K562 (cell line): ENCODE measurements at regions not wholly inside any gene's neighbourhood (a gene's known extent, or its start where the extent isn't known, plus 50 kb on each side); places are given as distances from the start of the nearest gene placed in this dataset.

Experiments
- ATAC-seq: fragments of 200-7000 bp; cut with Tn5 transposase; 3 replicates; pipeline ENCODE4 v1.9.1; 2020; ENCODE audit warnings: moderate library complexity
- BruUV-seq: library from RNA; stranded (reverse); fragments of 400-500 nt; replicated peaks from 2 replicates; lab custom pipeline; 2021; lab: Mats Ljungman, UMichigan
- CTCF ChIA-PET: fragments of 300-600 bp; formaldehyde crosslinking; extraction: SDS; loops from one replicate; lab custom pipeline; 2021; ENCODE audit warnings: low intra/inter-chr PET ratio; lab: Yijun Ruan, JAX
- POLR2A ChIA-PET: fragments of 300-600, 350-650 bp; sonication (Branson Sonifier 250); formaldehyde crosslinking; extraction: SDS; loops from one replicate; lab custom pipeline; 2021; ENCODE audit warnings: antibody characterized with exemption, inconsistent platforms; lab: Yijun Ruan, JAX
- DNase-seq, 4 experiments: peaks; one replicate each; pipeline versions ENCODE4 v3.0.0 to v3.0.0-alpha.2; 2011 to 2018; ENCODE audit warnings: low spot score in 3 of 4, mixed read lengths in 3 of 4; ENCODE audit errors: extremely low read depth in 1 of 4
- FAIRE-seq: peaks from 2 replicates; lab custom pipeline; 2011; peaks lifted over from hg19 to GRCh38; lab: Jason Lieb, UNC
- H2AFZ ChIP-seq: 2 replicates; pipeline ENCODE4 v1.6.0; 2011; ENCODE audit warnings: low read depth, low read length, control low read depth, inconsistent platforms
- H3K27ac ChIP-seq: fragments of 200-600 bp; 3 replicates; pipeline ENCODE4 v1.8.0; 2011; ENCODE audit warnings: low read depth, mild to moderate bottlenecking, control low read depth, inconsistent platforms, low read length, moderate library complexity, mixed read lengths; ENCODE audit errors: extremely low read depth
- H3K27me3 ChIP-seq, 2 experiments: fragments of 300-600 bp in 1 of 2; 2 replicates in 1 of 2; 3 replicates in 1 of 2; pipeline versions ENCODE4 v1.6.0 to v1.8.0; 2011; ENCODE audit warnings: inconsistent platforms in 2 of 2, low read length in 2 of 2, mild to moderate bottlenecking in 1 of 2, mixed read lengths in 1 of 2, moderate library complexity in 1 of 2; ENCODE audit not compliant: control insufficient read depth in 2 of 2, insufficient read depth in 2 of 2
- H3K36me3 ChIP-seq: fragments of 300-600 bp; 3 replicates; pipeline ENCODE4 v1.8.0; 2011; ENCODE audit warnings: mild to moderate bottlenecking, low read length, inconsistent platforms; ENCODE audit not compliant: control insufficient read depth, insufficient read depth
- H3K4me1 ChIP-seq, 2 experiments: fragments of 200-600 bp in 1 of 2; replicated peaks in 1 of 2; 2 replicates in 1 of 2; 3 replicates in 1 of 2; pipeline versions ENCODE4 v1.5.1 to v1.8.0; 2011; ENCODE audit warnings: inconsistent platforms in 2 of 2, low read length in 2 of 2, mild to moderate bottlenecking in 1 of 2, mixed read lengths in 1 of 2, moderate library complexity in 1 of 2; ENCODE audit not compliant: control insufficient read depth in 2 of 2, insufficient read depth in 2 of 2
- H3K4me2 ChIP-seq: 2 replicates; pipeline ENCODE4 v1.6.1; 2011; ENCODE audit warnings: low read length, control low read depth, inconsistent platforms, mixed read lengths; ENCODE audit not compliant: insufficient read depth
- H3K4me3 ChIP-seq: fragments of 200-600 bp; sonication (generic), shearing (Covaris generic); 2 replicates; pipeline ENCODE4 v1.5.1; 2016; ENCODE audit warnings: control low read depth, inconsistent platforms
- H3K79me2 ChIP-seq: fragments of 200-600 bp; 3 replicates; pipeline ENCODE4 v1.8.0; 2011; ENCODE audit warnings: low read length, inconsistent platforms; ENCODE audit not compliant: control insufficient read depth, insufficient read depth
- H3K9ac ChIP-seq, 2 experiments: 2 replicates each; pipeline versions ENCODE4 v1.6.0 to v1.6.1; 2011; ENCODE audit warnings: low read depth in 2 of 2, low read length in 2 of 2, control low read depth in 1 of 2, inconsistent platforms in 1 of 2, mild to moderate bottlenecking in 1 of 2, mixed read lengths in 1 of 2; ENCODE audit not compliant: insufficient read depth in 1 of 2
- H3K9me1 ChIP-seq: one replicate; pipeline ENCODE4 v1.6.0; 2011; ENCODE audit warnings: inconsistent platforms, mild to moderate bottlenecking, low read length, moderate library complexity; ENCODE audit not compliant: control insufficient read depth, insufficient read depth
- H3K9me3 ChIP-seq: replicated peaks from 2 replicates; pipeline ENCODE4 v1.5.1; 2011; ENCODE audit warnings: low read depth, low read length, inconsistent platforms; ENCODE audit not compliant: control insufficient read depth, insufficient read depth
- H4K20me1 ChIP-seq: replicated peaks from 2 replicates; pipeline ENCODE4 v1.6.1; 2011; ENCODE audit warnings: low read length, inconsistent platforms, mixed read lengths; ENCODE audit not compliant: control insufficient read depth, insufficient read depth
- ARID3A ChIP-seq: IDR thresholded peaks from 2 replicates; pipeline ENCODE4 v1.6.1; 2012; ENCODE audit warnings: low read depth, low read length, improper control_type of control experiment, borderline replicate concordance
- BRD4 ChIP-seq: fragments of 200-600 bp; sonication (generic); IDR thresholded peaks from 2 replicates; pipeline ENCODE4 v1.6.1; 2017; ENCODE audit warnings: inconsistent platforms
- CXXC5 ChIP-seq: fragments of 250-450 bp; sonication (Bioruptor Pico); IDR thresholded peaks from 2 replicates; pipeline ENCODE4 v1.8.0; 2022; ENCODE audit warnings: inconsistent platforms, mild to moderate bottlenecking, moderate library complexity
- DMBX1 ChIP-seq: fragments of 250-450 bp; sonication (Bioruptor Pico); IDR thresholded peaks from 2 replicates; pipeline ENCODE4 v1.8.0; 2022; ENCODE audit warnings: inconsistent platforms, mild to moderate bottlenecking, moderate library complexity, borderline replicate concordance
- ERF ChIP-seq: fragments of 450-650 bp; formaldehyde crosslinking; IDR thresholded peaks from 2 replicates; pipeline ENCODE4 v1.4.0; 2020; ENCODE audit warnings: mild to moderate bottlenecking, mixed read lengths
- FOXK1 ChIP-seq: sonication (generic); formaldehyde crosslinking; IDR thresholded peaks from 2 replicates; pipeline ENCODE4 v1.8.0; 2022; ENCODE audit warnings: missing genetic modification reagents, mild to moderate bottlenecking, borderline replicate concordance
- FOXK2 ChIP-seq, 2 experiments: fragments of 450-650 bp; IDR thresholded peaks in 1 of 2; conservative IDR thresholded peaks in 1 of 2; 2 replicates each; pipeline ENCODE4 v1.6.1; 2016; ENCODE audit warnings: low read depth in 2 of 2, mild to moderate bottlenecking in 1 of 2
- HDAC1 ChIP-seq, 2 experiments: fragments of 450-650 bp; IDR thresholded peaks; 2 replicates each; pipeline ENCODE4 v1.6.1; 2016 to 2017; ENCODE audit warnings: inconsistent platforms in 1 of 2, mild to moderate bottlenecking in 1 of 2, moderate library complexity in 1 of 2
- ILF3 ChIP-seq: fragments of 450-650 bp; IDR thresholded peaks from 2 replicates; pipeline ENCODE4 v1.6.1; 2018; ENCODE audit warnings: antibody characterized with exemption, mild to moderate bottlenecking, moderate library complexity, borderline replicate concordance
- LARP7 ChIP-seq: fragments of 450-650 bp; IDR thresholded peaks from 2 replicates; pipeline ENCODE4 v1.6.1; 2016
- MBD2 ChIP-seq: sonication (generic); IDR thresholded peaks from 2 replicates; pipeline ENCODE4 v1.6.1; 2016; ENCODE audit warnings: low read depth, borderline replicate concordance
- MIER1 ChIP-seq: fragments of 450-650 bp; IDR thresholded peaks from 2 replicates; pipeline ENCODE4 v1.6.1; 2016; ENCODE audit warnings: antibody characterized with exemption, mild to moderate bottlenecking, low read depth
- MYBL2 ChIP-seq, 2 experiments: fragments of 450-650 bp in 1 of 2; sonication (generic) in 1 of 2; formaldehyde crosslinking in 1 of 2; IDR thresholded peaks; 2 replicates each; pipeline versions ENCODE4 v1.6.1 to v1.8.1; 2017 to 2022; ENCODE audit warnings: borderline replicate concordance in 1 of 2, inconsistent platforms in 1 of 2, low read depth in 1 of 2, mild to moderate bottlenecking in 1 of 2, missing genetic modification reagents in 1 of 2, moderate library complexity in 1 of 2
- NFATC3 ChIP-seq: fragments of 450-650 bp; IDR thresholded peaks from 2 replicates; pipeline ENCODE4 v1.6.1; 2017; ENCODE audit warnings: mild to moderate bottlenecking
- POLR2A ChIP-seq: fragments of 450-650 bp; conservative IDR thresholded peaks from 2 replicates; pipeline ENCODE4 v1.6.1; 2016
- POLR3A ChIP-seq: IDR thresholded peaks from 2 replicates; pipeline ENCODE4 v1.6.1; 2011; ENCODE audit warnings: borderline replicate concordance, mild to moderate bottlenecking, moderate library complexity; ENCODE audit not compliant: insufficient read length, insufficient read depth; ENCODE audit errors: extremely low read depth
- PRPF4 ChIP-seq: fragments of 200-400 bp; formaldehyde crosslinking; IDR thresholded peaks from one replicate; pipeline ENCODE4 v1.6.1; 2017; ENCODE audit warnings: low read length, low read depth, mild to moderate bottlenecking; ENCODE audit not compliant: insufficient read depth, poor library complexity, severe bottlenecking
- RFX1 ChIP-seq: fragments of 450-650 bp; IDR thresholded peaks from 2 replicates; pipeline ENCODE4 v1.6.1; 2016; ENCODE audit warnings: mild to moderate bottlenecking, moderate library complexity
- RUNX1 ChIP-seq: sonication (generic); IDR thresholded peaks from 2 replicates; pipeline ENCODE4 v1.6.1; 2016; ENCODE audit warnings: antibody characterized with exemption, low read depth
- SMAD3 ChIP-seq: fragments of 450-650 bp; formaldehyde crosslinking; conservative IDR thresholded peaks from 2 replicates; pipeline ENCODE4 v1.4.0; 2020; ENCODE audit warnings: mild to moderate bottlenecking
- SMARCE1 ChIP-seq: fragments of 450-650 bp; IDR thresholded peaks from 2 replicates; pipeline ENCODE4 v1.7.1; 2016; ENCODE audit warnings: mild to moderate bottlenecking
- ZFP30 ChIP-seq: fragments of 250-450 bp; sonication (Bioruptor Pico); IDR thresholded peaks from 2 replicates; pipeline ENCODE4 v1.8.0; 2022; ENCODE audit warnings: moderate library complexity, mild to moderate bottlenecking, inconsistent platforms, borderline replicate concordance
- WGBS: fragments of 100-300 bp; shearing (Covaris generic); methylation state at CpG from one replicate; pipeline ENCODE4 v1.1.6; 2016; ENCODE audit warnings: low coverage, mixed read lengths; ENCODE audit not compliant: insufficient coverage; ENCODE audit errors: missing lambda C conversion rate; 5-methylcytosine and 5-hydroxymethylcytosine counted together
- in situ Hi-C: fragments of 300-500 bp; cut with MboI; formaldehyde crosslinking; loops from 4 replicates; pipeline ENCODE4 v1.15.0; 2018; ENCODE audit warnings: inconsistent platforms, mixed read lengths
- intact Hi-C: fragments of 100-400 bp; cut with micrococcal nuclease; formaldehyde crosslinking; loops from 2 replicates; pipeline ENCODE4 v1.14.2; 2022

GRCh38 chr7:131188367-131189339 lies 139.0 kb upstream of the MKLN1 start:
- Histone ChIP-seq H2AFZ (no peak overlapping the region), H3K9ac (no peak overlapping the region), H3K27ac (no peak overlapping the region), H3K36me3 (no peaks in the 10 kb centered on the region), H4K20me1 (no peaks in the 10 kb centered on the region), H3K9me1 (no peaks in the 10 kb centered on the region), H3K9me3 (no peaks in the 10 kb centered on the region), H3K4me1 (peaks cover 0 to 5% of the 10 kb centered on the region in 2 experiments; a peak in 2 of 5 replicates), H3K4me2 (no peak overlapping the region), H3K27me3 (peaks cover 14 to 30% of the 10 kb centered on the region in 2 experiments; a peak in 3 of 5 replicates), H3K79me2 (no peaks in the 10 kb centered on the region), H3K4me3 (no peak overlapping the region)
- ChIA-PET CTCF (no interaction called here), POLR2A (interaction anchor here (0.5 to 0.8 kb wide), 6 partner anchors 15 to 315 kb away, joined by 3 to 5 read pairs (median 3); no protein-coding TSS in a partner anchor)
- BruUV-seq, result no TSS peak
- peak; percentile 23 for FAIRE-seq
- WGBS, result 6% methylated on average over 8 of the region's 8 CpGs
- intact Hi-C loops (no loop called here), in situ Hi-C loops (no loop called here)
- peak; percentile 38 to 61 (median 59) for DNase-seq
- peak; percentile 78 for ATAC-seq
- no peak for TF ChIP-seq ILF3
- peak; percentile 23; the same call in 1 of the 2 replicates for TF ChIP-seq ARID3A
- peak; percentile 53 for TF ChIP-seq CXXC5
- no peak for TF ChIP-seq RFX1
- no peak for TF ChIP-seq PRPF4
- peak; percentile 43; the same call in 1 of the 2 replicates for TF ChIP-seq MBD2
- TF ChIP-seq FOXK1 (CRISPR knock-in tag), result no peak
- 0 out of 2 replicates have a peak, but pooled peaks have one; percentile 29 for TF ChIP-seq SMAD3 (CRISPR knock-in tag)
- TF ChIP-seq MIER1, result no peak
- 0 out of 2 replicates have a peak, but pooled peaks have one; percentile 29 for TF ChIP-seq ERF
- no peak for TF ChIP-seq POLR3A
- TF ChIP-seq SMARCE1, result peak; percentile 89
- no peak for TF ChIP-seq MYBL2 (IDR thresholded peaks at IDR 0.05; ENCODE audit: low read depth)
- TF ChIP-seq MYBL2 (CRISPR knock-in tag; IDR thresholded peaks at IDR 0.05; ENCODE audit: borderline replicate concordance), result no peak
- TF ChIP-seq BRD4, result no peak; the same call in 1 of the 2 replicates
- no peak for TF ChIP-seq LARP7
- peak; percentile 64; the same call in 1 of the 2 replicates for TF ChIP-seq RUNX1
- TF ChIP-seq NFATC3, result peak; percentile 93
- TF ChIP-seq HDAC1 (IDR thresholded peaks at IDR 0.05), result peak in 1 of 2 experiments; percentile 66; a peak in 2 of 4 replicates
- no peak for TF ChIP-seq POLR2A
- TF ChIP-seq ZFP30, result no peak
- no peak for TF ChIP-seq FOXK2 (conservative IDR thresholded peaks at IDR 0.05 in 1 of 2, IDR thresholded peaks at IDR 0.05 in 1 of 2; ENCODE audit: low read depth in 2 of 2)
- no peak for TF ChIP-seq DMBX1
